Adrenal gland (tissue), 9 donors: ENCODE measurements at regions not wholly inside any gene's neighbourhood (a gene's known extent, or its start where the extent isn't known, plus 50 kb on each side); places are given as distances from the start of the nearest gene placed in this dataset.

ENCODE experiments used
- DNase-seq, 7 donors: peaks; one replicate each; pipeline ENCODE4 v3.0.0-alpha.2; 2019 to 2020
- H3K27ac ChIP-seq, 5 donors: fragments of 200-600 bp; sonication (generic) in 4 of 5; 1 replicate in 3 of 5; 2 replicates in 2 of 5; pipeline versions ENCODE4 v1.5.1 to v1.8.0; 2016 to 2020; ENCODE audit warnings: mild to moderate bottlenecking in 1 of 5
- H3K27me3 ChIP-seq: fragments of 200-600 bp; 2 replicates; pipeline ENCODE4 v1.8.0; 2021
- H3K36me3 ChIP-seq, 2 donors: fragments of 200-600 bp; replicated peaks in 1 of 2; 1 replicate in 1 of 2; 2 replicates in 1 of 2; pipeline versions ENCODE4 v1.5.1 to v1.8.0; 2018 to 2022
- H3K4me1 ChIP-seq, 2 donors: fragments of 200-600 bp; replicated peaks in 1 of 2; 1 replicate in 1 of 2; 2 replicates in 1 of 2; pipeline versions ENCODE4 v1.5.1 to v1.8.0; 2018 to 2021
- H3K4me3 ChIP-seq, 4 donors: fragments of 200-600 bp; sonication (generic) in 3 of 4; one replicate each; pipeline ENCODE4 v1.5.1; 2016 to 2018
- H3K9me3 ChIP-seq, 3 donors: fragments of 200-600 bp; sonication (generic) in 1 of 3; replicated peaks in 1 of 3; 1 replicate in 2 of 3; 2 replicates in 1 of 3; pipeline versions ENCODE4 v1.5.1 to v1.8.0; 2016 to 2021
- CTCF ChIP-seq, 6 experiments: fragments of 450-650 bp in 4 of 6; fragments of 200-600 bp in 2 of 6; sonication (generic) in 1 of 6; IDR thresholded peaks; 1 replicate in 5 of 6; 2 replicates in 1 of 6; pipeline versions ENCODE4 v1.5.1 to v1.8.0; 2016 to 2021; ENCODE audit warnings: antibody characterized with exemption in 6 of 6, mild to moderate bottlenecking in 2 of 6, moderate library complexity in 1 of 6
- POLR2A ChIP-seq, 2 donors: fragments of 450-650 bp; IDR thresholded peaks; one replicate each; pipeline ENCODE4 v1.6.1; 2017; ENCODE audit warnings: antibody characterized with exemption in 2 of 2, mild to moderate bottlenecking in 2 of 2, moderate library complexity in 1 of 2
- WGBS, 4 donors: extraction: QIAGEN DNeasy Blood & Tissue Kit in 2 of 4; methylation state at CpG; one replicate each; pipeline versions ENCODE4 v1.1.5 to v1.1.7; 2013 to 2017; 5-methylcytosine and 5-hydroxymethylcytosine counted together
- intact Hi-C, 2 donors: fragments of 100-400 bp; cut with DNase I; formaldehyde crosslinking; loops; one replicate each; pipeline versions ENCODE4 v1.14.1 to v1.15.0; 2022 to 2023
- donor health status: healthy with polysubstance abuse.
- donor health status: Bipolar disorder and iron deficiency.
- donor health status: DM: yes; HTN: yes; CAD: no.
- donor health status: DM: no; HTN: no; CAD: no.
- donor health status: DM: no; HTN: no; CAD: no.

- Histone ChIP-seq H3K4me3 (no peak overlapping the region), H3K9me3 (no peaks in the 10 kb centered on the region), H3K27me3 (no peaks in the 10 kb centered on the region), H3K4me1 (no peaks in the 10 kb centered on the region), H3K27ac (no peak overlapping the region), H3K36me3 (no peaks in the 10 kb centered on the region)
- TF ChIP-seq POLR2A (IDR thresholded peaks at IDR 0.05) (no peak), CTCF (IDR thresholded peaks at IDR 0.05) (no peak)
- no peak for DNase-seq
- intact Hi-C loops = no loop called here
- WGBS, 4 donors = 88 to 94% (median 90%) methylated on average over 7 to 9 of the region's 9 CpGs
Observed at GRCh38 chr2:15806801-15807417, 133.4 kb upstream of the MYCN start.

GRCh38 chr2:15807418-15808203 lies 132.7 kb upstream of the MYCN start:
- 81 to 90% (median 85%) methylated on average over 15 to 18 of the region's 18 CpGs for WGBS, 4 donors
- Histone ChIP-seq H3K9me3 (no peaks in the 10 kb centered on the region), H3K36me3 (no peaks in the 10 kb centered on the region), H3K4me1 (no peaks in the 10 kb centered on the region), H3K4me3 (no peak overlapping the region), H3K27ac (no peak overlapping the region), H3K27me3 (no peaks in the 10 kb centered on the region)
- TF ChIP-seq POLR2A (IDR thresholded peaks at IDR 0.05) = no peak
- TF ChIP-seq CTCF (IDR thresholded peaks at IDR 0.05) = no peak
- intact Hi-C loops = no loop called here
- no peak for DNase-seq

GRCh38 chr2:15808204-15808910 lies 132.0 kb upstream of the MYCN start:
- Histone ChIP-seq H3K36me3 (no peaks in the 10 kb centered on the region), H3K27ac (no peak overlapping the region), H3K27me3 (no peaks in the 10 kb centered on the region), H3K4me3 (no peak overlapping the region), H3K9me3 (no peaks in the 10 kb centered on the region), H3K4me1 (no peaks in the 10 kb centered on the region)
- intact Hi-C loops = no loop called here
- no peak for DNase-seq
- WGBS, 4 donors = 81 to 86% (median 82%) methylated on average over 21 to 28 of the region's 28 CpGs
- TF ChIP-seq CTCF (IDR thresholded peaks at IDR 0.05) = no peak
- TF ChIP-seq POLR2A (IDR thresholded peaks at IDR 0.05) = no peak

- Histone ChIP-seq H3K36me3 (no peaks in the 10 kb centered on the region), H3K27ac (no peak overlapping the region), H3K27me3 (no peaks in the 10 kb centered on the region), H3K9me3 (no peaks in the 10 kb centered on the region), H3K4me1 (no peaks in the 10 kb centered on the region), H3K4me3 (no peak overlapping the region)
- no peak for DNase-seq
- TF ChIP-seq CTCF (IDR thresholded peaks at IDR 0.05) = no peak
- no peak for TF ChIP-seq POLR2A (IDR thresholded peaks at IDR 0.05)
- 70 to 78% (median 71%) methylated on average over 8 of the region's 8 CpGs for WGBS, 4 donors
- intact Hi-C loops = no loop called here
Observed at GRCh38 chr2:15808944-15809343, 131.4 kb upstream of the MYCN start.
